Sigmoid colon (tissue), 6 donors: ENCODE measurements at regions not wholly inside any gene's neighbourhood (a gene's known extent, or its start where the extent isn't known, plus 50 kb on each side); places are given as distances from the start of the nearest gene placed in this dataset.

ENCODE experiments used
- DNase-seq: peaks from one replicate; pipeline ENCODE4 v3.0.0-alpha.2; 2019
- H3K27ac ChIP-seq, 4 donors: fragments of 200-600 bp; sonication (generic); one replicate each; pipeline ENCODE4 v1.5.1; 2016 to 2019; ENCODE audit warnings: mild to moderate bottlenecking in 1 of 4
- H3K27me3 ChIP-seq, 3 donors: fragments of 200-600 bp; sonication (generic); one replicate each; pipeline ENCODE4 v1.5.1; 2019; ENCODE audit warnings: mild to moderate bottlenecking in 1 of 3
- H3K36me3 ChIP-seq, 4 donors: fragments of 200-600 bp; sonication (generic); one replicate each; pipeline ENCODE4 v1.5.1; 2016 to 2019
- H3K4me1 ChIP-seq, 4 donors: fragments of 200-600 bp; sonication (generic); one replicate each; pipeline ENCODE4 v1.5.1; 2017 to 2019
- H3K4me3 ChIP-seq, 4 donors: fragments of 200-600 bp; sonication (generic); one replicate each; pipeline ENCODE4 v1.5.1; 2017 to 2019; ENCODE audit warnings: mild to moderate bottlenecking in 2 of 4, moderate library complexity in 1 of 4
- H3K9me3 ChIP-seq, 4 donors: fragments of 200-600 bp in 3 of 4; sonication (generic) in 3 of 4; one replicate each; pipeline versions ENCODE4 v1.5.1 to v1.6.1; 2013 to 2019
- EP300 ChIP-seq, 4 donors: sonication (generic); formaldehyde crosslinking; IDR thresholded peaks; one replicate each; pipeline ENCODE4 v1.6.1; 2017; ENCODE audit warnings: antibody characterized with exemption in 4 of 4
- POLR2A ChIP-seq, 2 donors: fragments of 450-650 bp; IDR thresholded peaks; one replicate each; pipeline ENCODE4 v1.6.1; 2016; ENCODE audit warnings: antibody characterized with exemption in 2 of 2, mild to moderate bottlenecking in 2 of 2, moderate library complexity in 2 of 2
- POLR2AphosphoS5 ChIP-seq, 4 donors: sonication (generic); formaldehyde crosslinking; IDR thresholded peaks; one replicate each; pipeline ENCODE4 v1.6.1; 2017; ENCODE audit warnings: antibody characterized with exemption in 4 of 4
- WGBS, 2 donors: extraction: QIAGEN DNeasy Blood & Tissue Kit; methylation state at CpG; one replicate each; pipeline ENCODE4 v1.1.7; 2013; 5-methylcytosine and 5-hydroxymethylcytosine counted together
- intact Hi-C: fragments of 100-400 bp; cut with DNase I; formaldehyde crosslinking; loops from one replicate; pipeline ENCODE4 v1.15.1; 2023
- TF ChIP-seq, protein P1 (sequence below), 4 experiments: fragments of 450-650 bp in 3 of 4; fragments of 200-600 bp in 1 of 4; IDR thresholded peaks; one replicate each; pipeline ENCODE4 v1.5.1; 2016 to 2019; ENCODE audit warnings: antibody characterized with exemption in 4 of 4, mild to moderate bottlenecking in 3 of 4, moderate library complexity in 2 of 4
- donor health status: healthy with polysubstance abuse.
- donor health status: healthy.

DNA sequence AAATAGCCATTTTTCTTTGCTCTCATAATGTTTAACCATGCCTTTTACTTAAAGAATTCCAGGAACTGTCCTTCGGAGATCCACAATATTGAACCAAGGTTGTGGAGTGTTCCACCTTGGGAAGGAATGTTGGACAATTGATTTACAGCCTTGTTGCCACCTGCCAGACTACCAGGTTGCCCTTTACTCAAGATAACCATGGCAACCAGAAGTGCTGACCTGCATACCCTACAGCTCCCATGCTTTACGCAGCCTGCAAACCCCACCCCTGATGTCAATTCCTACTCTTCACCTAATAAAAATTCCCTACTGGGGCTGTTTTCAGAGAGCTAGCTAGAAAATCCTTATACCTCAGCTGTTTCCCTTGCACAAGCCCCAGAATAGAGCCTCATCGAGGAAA lies 151.0 kb upstream of the RXFP2 start:
- no peak for DNase-seq
- 12 to 57% methylated on average over 3 of the region's 3 CpGs for WGBS, 2 donors
- Histone ChIP-seq H3K27me3 (no peaks in the 10 kb centered on the region), H3K27ac (no peak overlapping the region), H3K36me3 (no peaks in the 10 kb centered on the region), H3K4me3 (no peak overlapping the region), H3K4me1 (no peaks in the 10 kb centered on the region), H3K9me3 (no peaks in the 10 kb centered on the region)
- intact Hi-C loops, result no loop called here
- TF ChIP-seq POLR2AphosphoS5 (IDR thresholded peaks at IDR 0.05), result no peak
- no peak for TF ChIP-seq POLR2A (IDR thresholded peaks at IDR 0.05)
- TF ChIP-seq, protein P1, sequence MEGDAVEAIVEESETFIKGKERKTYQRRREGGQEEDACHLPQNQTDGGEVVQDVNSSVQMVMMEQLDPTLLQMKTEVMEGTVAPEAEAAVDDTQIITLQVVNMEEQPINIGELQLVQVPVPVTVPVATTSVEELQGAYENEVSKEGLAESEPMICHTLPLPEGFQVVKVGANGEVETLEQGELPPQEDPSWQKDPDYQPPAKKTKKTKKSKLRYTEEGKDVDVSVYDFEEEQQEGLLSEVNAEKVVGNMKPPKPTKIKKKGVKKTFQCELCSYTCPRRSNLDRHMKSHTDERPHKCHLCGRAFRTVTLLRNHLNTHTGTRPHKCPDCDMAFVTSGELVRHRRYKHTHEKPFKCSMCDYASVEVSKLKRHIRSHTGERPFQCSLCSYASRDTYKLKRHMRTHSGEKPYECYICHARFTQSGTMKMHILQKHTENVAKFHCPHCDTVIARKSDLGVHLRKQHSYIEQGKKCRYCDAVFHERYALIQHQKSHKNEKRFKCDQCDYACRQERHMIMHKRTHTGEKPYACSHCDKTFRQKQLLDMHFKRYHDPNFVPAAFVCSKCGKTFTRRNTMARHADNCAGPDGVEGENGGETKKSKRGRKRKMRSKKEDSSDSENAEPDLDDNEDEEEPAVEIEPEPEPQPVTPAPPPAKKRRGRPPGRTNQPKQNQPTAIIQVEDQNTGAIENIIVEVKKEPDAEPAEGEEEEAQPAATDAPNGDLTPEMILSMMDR (IDR thresholded peaks at IDR 0.05), result no peak
- TF ChIP-seq EP300 (IDR thresholded peaks at IDR 0.05), result no peak

DNA sequence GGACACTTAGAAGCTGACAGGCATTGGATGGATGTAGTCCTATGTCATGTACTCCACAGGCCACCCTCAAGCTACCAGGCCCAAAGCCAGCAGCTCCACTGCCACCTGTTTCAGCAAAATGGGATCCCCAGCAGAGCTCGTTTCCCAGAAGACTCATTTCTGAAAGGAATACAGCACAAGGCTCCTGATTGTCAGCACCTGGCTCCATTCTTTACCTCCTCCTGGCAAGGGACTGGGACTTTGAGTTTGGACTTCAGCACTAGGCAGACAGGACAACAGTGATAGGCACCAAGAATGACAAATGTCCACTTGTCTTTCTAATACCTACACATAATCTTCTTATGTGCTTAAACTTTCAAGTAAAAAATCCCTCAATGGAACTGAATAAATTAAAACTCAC lies 150.4 kb upstream of the RXFP2 start:
- intact Hi-C loops, result no loop called here
- H3K4me1 ChIP-seq, result no peaks in the 10 kb centered on the region
- no peaks in the 10 kb centered on the region for H3K9me3 ChIP-seq
- H3K4me3 ChIP-seq, result no peak overlapping the region
- no peaks in the 10 kb centered on the region for H3K27me3 ChIP-seq
- DNase-seq, result no peak
- no peak overlapping the region for H3K27ac ChIP-seq
- 10 to 37% methylated on average over 1 of the region's 1 CpG for WGBS, 2 donors
- no peaks in the 10 kb centered on the region for H3K36me3 ChIP-seq
- TF ChIP-seq POLR2AphosphoS5 (IDR thresholded peaks at IDR 0.05) (no peak), EP300 (IDR thresholded peaks at IDR 0.05) (no peak), POLR2A (IDR thresholded peaks at IDR 0.05) (no peak)
- TF ChIP-seq, protein P1 (IDR thresholded peaks at IDR 0.05), result no peak

DNA sequence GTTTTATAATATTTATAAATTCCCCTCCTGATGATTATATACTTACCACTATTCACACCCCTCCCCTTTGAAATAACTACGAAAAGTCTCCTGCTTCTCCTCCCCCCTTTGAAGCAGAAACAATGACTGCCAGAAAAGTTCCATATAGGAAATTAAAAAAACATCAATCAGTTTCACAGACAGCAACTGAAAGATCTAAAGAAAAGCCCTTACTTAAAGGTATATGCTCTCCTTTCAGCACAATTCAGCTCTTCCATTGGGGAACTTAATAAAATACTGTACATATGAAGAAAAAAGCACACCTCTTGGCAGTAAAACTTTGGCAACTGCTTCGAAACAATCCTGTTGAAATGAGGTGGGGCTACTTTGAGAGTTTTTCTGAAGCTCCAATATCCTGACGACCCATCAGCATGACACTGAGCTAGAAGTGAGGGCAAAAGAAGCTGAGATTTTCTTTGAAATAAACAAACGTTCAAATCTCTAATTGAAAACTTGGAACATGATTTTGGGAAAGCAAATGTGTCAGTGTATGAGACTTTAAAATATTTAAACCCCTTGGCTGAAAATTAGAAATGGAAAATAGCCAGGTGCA lies 147.6 kb upstream of the RXFP2 start:
- Histone ChIP-seq H3K4me3 (no peak overlapping the region), H3K36me3 (no peaks in the 10 kb centered on the region), H3K9me3 (no peaks in the 10 kb centered on the region), H3K4me1 (no peaks in the 10 kb centered on the region), H3K27ac (no peak overlapping the region), H3K27me3 (no peaks in the 10 kb centered on the region)
- 12 to 30% methylated on average over 4 of the region's 4 CpGs for WGBS, 2 donors
- TF ChIP-seq POLR2AphosphoS5 (IDR thresholded peaks at IDR 0.05) (no peak), POLR2A (IDR thresholded peaks at IDR 0.05) (no peak), EP300 (IDR thresholded peaks at IDR 0.05) (no peak)
- TF ChIP-seq, protein P1 (IDR thresholded peaks at IDR 0.05), result no peak
- intact Hi-C loops, result no loop called here
- DNase-seq, result no peak

DNA sequence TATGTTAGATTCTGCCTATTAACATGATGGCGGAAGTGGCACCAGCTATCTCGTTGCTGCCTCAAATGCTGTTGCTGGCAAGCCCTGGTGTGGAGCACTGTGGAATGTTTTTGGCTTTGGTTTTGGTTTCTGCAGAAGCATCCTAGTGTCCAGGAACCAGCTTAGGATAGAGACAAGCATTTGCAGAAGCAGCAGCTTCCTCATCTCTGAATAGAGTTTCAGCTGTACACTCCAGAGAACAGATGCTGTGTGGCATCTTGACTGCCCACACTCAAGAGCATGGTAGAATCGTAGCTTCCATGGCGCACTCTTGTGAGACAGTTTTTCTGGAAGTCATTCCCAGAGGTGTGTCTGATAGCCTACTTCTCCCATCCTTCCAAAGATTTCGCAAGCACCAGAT lies 145.3 kb upstream of the RXFP2 start:
- no peaks in the 10 kb centered on the region for H3K27me3 ChIP-seq
- H3K4me1 ChIP-seq, result no peaks in the 10 kb centered on the region
- TF ChIP-seq EP300 (IDR thresholded peaks at IDR 0.05), result no peak
- no peak for TF ChIP-seq POLR2AphosphoS5 (IDR thresholded peaks at IDR 0.05)
- no peak for TF ChIP-seq POLR2A (IDR thresholded peaks at IDR 0.05)
- TF ChIP-seq, protein P1 (IDR thresholded peaks at IDR 0.05), result no peak
- H3K9me3 ChIP-seq, result no peaks in the 10 kb centered on the region
- intact Hi-C loops, result no loop called here
- no peak overlapping the region for H3K4me3 ChIP-seq
- no peaks in the 10 kb centered on the region for H3K36me3 ChIP-seq
- DNase-seq, result no peak
- 95 to 96% methylated on average over 5 of the region's 5 CpGs for WGBS, 2 donors
- no peak overlapping the region for H3K27ac ChIP-seq

DNA sequence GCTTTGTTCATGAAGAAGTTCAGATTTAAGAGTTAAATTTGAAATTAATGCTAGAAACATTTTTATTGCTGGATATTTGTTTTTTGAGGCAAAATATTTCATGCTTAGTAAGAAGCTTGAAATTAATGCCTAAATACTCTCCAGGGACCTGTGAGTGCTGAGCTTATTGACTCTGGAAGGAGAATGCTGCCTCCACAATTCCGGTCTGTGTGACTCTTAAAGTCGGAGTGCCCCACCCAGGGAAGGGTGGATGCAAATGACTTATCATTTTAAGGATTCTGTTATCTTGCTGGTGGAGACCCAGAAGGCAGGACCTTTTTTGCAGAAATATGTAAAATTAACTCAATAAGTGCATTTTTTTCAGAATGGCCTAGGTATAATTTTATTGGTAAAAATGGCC lies 143.8 kb upstream of the RXFP2 start:
- no peak overlapping the region for H3K27ac ChIP-seq
- TF ChIP-seq POLR2AphosphoS5 (IDR thresholded peaks at IDR 0.05) (no peak), EP300 (IDR thresholded peaks at IDR 0.05) (no peak), POLR2A (IDR thresholded peaks at IDR 0.05) (no peak)
- TF ChIP-seq, protein P1 (IDR thresholded peaks at IDR 0.05), result no peak
- 65 to 81% methylated on average over 2 of the region's 2 CpGs for WGBS, 2 donors
- no peak overlapping the region for H3K4me3 ChIP-seq
- H3K27me3 ChIP-seq, result no peaks in the 10 kb centered on the region
- intact Hi-C loops, result no loop called here
- no peaks in the 10 kb centered on the region for H3K4me1 ChIP-seq
- no peaks in the 10 kb centered on the region for H3K9me3 ChIP-seq
- no peak for DNase-seq
- H3K36me3 ChIP-seq, result no peaks in the 10 kb centered on the region
